DMS 273 (cell line): ENCODE measurements at regions not wholly inside any gene's neighbourhood (a gene's known extent, or its start where the extent isn't known, plus 50 kb on each side); places are given as distances from the start of the nearest gene placed in this dataset.

Experiments
- DNase-seq: peaks from one replicate; lab custom pipeline; 2025; ENCODE audit not compliant: unreplicated experiment; lab: John Stamatoyannopoulos, UW

GRCh38 chr12:46432325-46432724 is 59.8 kb upstream of the SLC38A2 start:
- no peak for DNase-seq

GRCh38 chr12:46430340-46430948 is 57.9 kb upstream of the SLC38A2 start:
- DNase-seq: peak; percentile 6
